Prostate gland (tissue), 2 donors: ENCODE measurements at regions not wholly inside any gene's neighbourhood (a gene's known extent, or its start where the extent isn't known, plus 50 kb on each side); places are given as distances from the start of the nearest gene placed in this dataset.

Experiments
- DNase-seq: peaks from one replicate; pipeline ENCODE4 v3.0.0-alpha.2; 2019; ENCODE audit warnings: low spot score
- H3K27ac ChIP-seq, 2 donors: fragments of 200-600 bp; sonication (generic); 2 replicates each; pipeline ENCODE4 v1.5.1; 2017 to 2019
- H3K27me3 ChIP-seq: fragments of 200-600 bp; sonication (generic); replicated peaks from 2 replicates; pipeline ENCODE4 v1.5.1; 2019; ENCODE audit not compliant: insufficient read depth
- H3K36me3 ChIP-seq, 2 donors: fragments of 200-600 bp; sonication (generic); 1 replicate in 1 of 2; 2 replicates in 1 of 2; pipeline versions ENCODE4 v1.5.1 to v1.8.1; 2017 to 2019
- H3K4me1 ChIP-seq: fragments of 200-600 bp; sonication (generic); replicated peaks from 2 replicates; pipeline ENCODE4 v1.5.1; 2019
- H3K4me3 ChIP-seq, 2 donors: fragments of 200-600 bp; sonication (generic); 2 replicates each; pipeline ENCODE4 v1.5.1; 2017 to 2019
- H3K9me3 ChIP-seq: fragments of 200-600 bp; sonication (generic); 2 replicates; pipeline ENCODE4 v1.5.1; 2017
- CTCF ChIP-seq, 4 experiments: fragments of 200-600 bp in 2 of 4; fragments of 450-650 bp in 2 of 4; sonication (generic) in 2 of 4; IDR thresholded peaks; 1 replicate in 3 of 4; 2 replicates in 1 of 4; pipeline ENCODE4 v1.5.1; 2016 to 2019; ENCODE audit warnings: antibody characterized with exemption in 4 of 4, mild to moderate bottlenecking in 2 of 4, moderate library complexity in 2 of 4
- POLR2A ChIP-seq: fragments of 450-650 bp; IDR thresholded peaks from one replicate; pipeline ENCODE4 v1.6.1; 2016; ENCODE audit warnings: antibody characterized with exemption, mild to moderate bottlenecking
- POLR2AphosphoS5 ChIP-seq: sonication (generic); formaldehyde crosslinking; IDR thresholded peaks from one replicate; pipeline ENCODE4 v1.6.1; 2017; ENCODE audit warnings: antibody characterized with exemption
- WGBS: methylation state at CpG from one replicate; pipeline ENCODE4 v1.1.5; 2018; 5-methylcytosine and 5-hydroxymethylcytosine counted together
- intact Hi-C: fragments of 100-400 bp; cut with DNase I; formaldehyde crosslinking; loops from one replicate; pipeline ENCODE4 v1.14.2; 2022

DNA sequence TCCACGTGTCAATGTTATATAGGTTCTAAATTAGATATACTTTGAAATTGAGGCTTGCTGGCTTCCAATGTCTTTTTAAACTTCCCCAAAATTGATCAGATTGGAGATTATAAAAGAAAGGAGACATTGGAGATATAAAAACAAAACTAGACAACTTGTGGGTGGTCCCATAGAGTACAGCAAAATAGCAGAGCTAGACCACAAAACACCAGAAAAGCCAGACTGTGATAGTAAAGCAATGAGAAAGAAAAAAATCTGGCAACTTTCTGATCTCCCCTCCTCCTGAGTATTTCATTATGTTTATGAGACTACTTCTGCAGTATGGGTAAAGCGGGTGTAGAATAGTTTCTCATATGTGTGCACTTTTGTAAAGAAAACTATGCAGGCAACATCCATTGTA, 713.8 kb upstream of the MEF2C start:
- no peaks in the 10 kb centered on the region for H3K9me3 ChIP-seq
- TF ChIP-seq POLR2AphosphoS5 (no peak), POLR2A (no peak), CTCF (IDR thresholded peaks at IDR 0.05) (no peak)
- H3K4me1 ChIP-seq, result no peaks in the 10 kb centered on the region
- DNase-seq, result no peak
- H3K36me3 ChIP-seq, result no peaks in the 10 kb centered on the region
- H3K27ac ChIP-seq, result no peak overlapping the region
- H3K4me3 ChIP-seq, result no peak overlapping the region
- intact Hi-C loops, result no loop called here
- no peaks in the 10 kb centered on the region for H3K27me3 ChIP-seq
- 38% methylated on average over 2 of the region's 2 CpGs for WGBS

DNA sequence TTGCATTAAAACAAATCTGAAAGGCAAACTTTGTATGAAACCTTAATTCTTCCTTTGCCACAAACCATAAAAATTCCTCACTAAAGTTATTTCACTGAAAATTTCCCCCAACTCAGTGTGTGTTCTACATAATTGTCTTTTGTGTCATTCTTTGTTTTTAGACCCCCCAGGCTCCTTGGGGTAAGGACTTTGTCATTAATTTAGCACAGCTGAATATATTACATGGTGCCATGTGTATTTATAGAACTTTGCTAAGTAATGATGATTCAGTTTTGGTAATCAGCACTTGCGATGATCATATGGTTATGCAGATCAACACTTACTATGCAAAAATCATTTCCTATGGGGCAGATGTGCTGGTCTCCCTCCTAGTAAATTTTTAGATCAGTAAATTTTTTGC, 712.1 kb upstream of the MEF2C start:
- Histone ChIP-seq H3K4me1 (no peaks in the 10 kb centered on the region), H3K4me3 (no peak overlapping the region), H3K9me3 (no peaks in the 10 kb centered on the region), H3K36me3 (no peaks in the 10 kb centered on the region), H3K27me3 (no peaks in the 10 kb centered on the region), H3K27ac (no peak overlapping the region)
- TF ChIP-seq CTCF (IDR thresholded peaks at IDR 0.05), result no peak
- TF ChIP-seq POLR2AphosphoS5, result no peak
- no peak for TF ChIP-seq POLR2A
- WGBS, result 83% methylated on average over 1 of the region's 1 CpG
- intact Hi-C loops, result no loop called here
- no peak for DNase-seq

DNA sequence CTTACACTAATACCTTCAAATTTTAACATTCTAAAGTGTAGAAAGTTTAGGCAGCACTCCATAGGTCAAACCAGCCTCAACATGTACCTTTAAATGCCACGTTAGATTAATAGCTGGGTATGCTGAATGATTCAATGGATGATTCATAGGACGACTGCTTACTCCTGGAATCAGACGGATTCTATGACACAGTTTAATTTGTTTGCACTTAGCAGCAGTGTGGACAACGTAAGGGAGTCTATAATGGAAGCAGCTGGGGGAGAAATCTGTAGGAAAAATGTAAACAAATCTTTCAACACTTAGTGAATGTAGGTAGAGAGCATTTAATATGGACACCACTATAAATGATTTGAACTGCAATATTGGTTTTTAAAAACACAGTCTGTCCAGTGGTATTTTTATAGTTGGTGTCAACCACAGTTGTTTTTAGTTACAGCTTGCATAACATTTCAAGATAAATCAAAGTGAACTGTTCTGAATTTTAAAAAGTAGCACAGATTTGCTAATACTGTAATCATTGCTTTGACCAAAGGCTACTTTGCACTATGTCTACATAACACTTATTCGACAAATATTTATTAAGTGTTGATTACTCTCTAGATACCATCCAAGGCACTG, 701.5 kb upstream of the MEF2C start:
- no peaks in the 10 kb centered on the region for H3K27me3 ChIP-seq
- no peak for TF ChIP-seq CTCF (IDR thresholded peaks at IDR 0.05)
- TF ChIP-seq POLR2A, result no peak
- TF ChIP-seq POLR2AphosphoS5, result no peak
- H3K9me3 ChIP-seq, result no peaks in the 10 kb centered on the region
- H3K27ac ChIP-seq, result no peak overlapping the region
- H3K4me3 ChIP-seq, result no peak overlapping the region
- DNase-seq, result no peak
- intact Hi-C loops, result no loop called here
- H3K36me3 ChIP-seq, result no peaks in the 10 kb centered on the region
- no peaks in the 10 kb centered on the region for H3K4me1 ChIP-seq
- 18% methylated on average over 5 of the region's 5 CpGs for WGBS

DNA sequence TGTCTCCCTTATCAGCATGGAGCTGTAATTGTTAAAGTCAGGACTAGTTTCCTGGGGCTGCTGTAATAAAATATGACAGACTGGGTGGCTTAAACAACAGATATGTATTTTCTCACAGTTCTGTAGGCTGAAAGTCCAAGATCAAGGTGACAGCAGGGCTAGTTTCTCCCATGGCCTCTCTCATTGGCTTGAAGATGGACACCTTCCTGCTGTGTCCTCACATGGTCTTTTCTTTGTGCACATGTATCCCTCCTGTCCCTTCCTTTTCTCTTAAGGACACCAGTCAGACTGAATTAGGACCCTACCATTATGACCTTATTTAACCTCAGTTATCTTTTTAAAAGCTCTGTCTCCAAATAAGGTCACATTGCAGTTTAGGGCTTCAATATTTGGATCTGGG, 700.5 kb upstream of the MEF2C start:
- intact Hi-C loops, result no loop called here
- no peaks in the 10 kb centered on the region for H3K9me3 ChIP-seq

More for the DNA sequence above, 700.5 kb upstream of the MEF2C start:
- Histone ChIP-seq H3K27me3 (no peaks in the 10 kb centered on the region), H3K27ac (no peak overlapping the region), H3K36me3 (no peaks in the 10 kb centered on the region), H3K4me1 (no peaks in the 10 kb centered on the region), H3K4me3 (no peak overlapping the region)
- no peak for DNase-seq
- TF ChIP-seq CTCF (IDR thresholded peaks at IDR 0.05) (no peak), POLR2A (no peak), POLR2AphosphoS5 (no peak)
